HFFc6 (cell line): ENCODE measurements at regions not wholly inside any gene's neighbourhood (a gene's known extent, or its start where the extent isn't known, plus 50 kb on each side); places are given as distances from the start of the nearest gene placed in this dataset.

Experiments used
- DNase-seq: peaks from one replicate; pipeline ENCODE4 v3.0.0-alpha.2; 2018
- H3K27ac Mint-ChIP-seq: 2 replicates; pipeline ENCODE4 v1.8.0; 2020; ENCODE audit warnings: mild to moderate bottlenecking, mixed read lengths
- H3K27me3 Mint-ChIP-seq: 2 replicates; pipeline ENCODE4 v1.8.0; 2021; ENCODE audit warnings: mild to moderate bottlenecking, moderate library complexity, mixed read lengths; ENCODE audit not compliant: insufficient read depth
- H3K36me3 Mint-ChIP-seq: 2 replicates; pipeline ENCODE4 v1.8.0; 2021; ENCODE audit warnings: low read depth, mixed read lengths
- H3K4me1 Mint-ChIP-seq: 2 replicates; pipeline ENCODE4 v1.8.0; 2020; ENCODE audit warnings: low read depth, mixed read lengths
- H3K4me3 Mint-ChIP-seq: 2 replicates; pipeline ENCODE4 v1.8.0; 2020; ENCODE audit warnings: mild to moderate bottlenecking, moderate library complexity, mixed read lengths
- H3K9me3 Mint-ChIP-seq: 2 replicates; pipeline ENCODE4 v1.8.0; 2020; ENCODE audit warnings: mild to moderate bottlenecking, mixed read lengths
- TF ChIP-seq, protein P1 (sequence below): fragments of 200-600 bp; sonication (generic); IDR thresholded peaks from 2 replicates; pipeline ENCODE4 v1.5.0; 2021; ENCODE audit warnings: antibody characterized with exemption, mild to moderate bottlenecking

DNA sequence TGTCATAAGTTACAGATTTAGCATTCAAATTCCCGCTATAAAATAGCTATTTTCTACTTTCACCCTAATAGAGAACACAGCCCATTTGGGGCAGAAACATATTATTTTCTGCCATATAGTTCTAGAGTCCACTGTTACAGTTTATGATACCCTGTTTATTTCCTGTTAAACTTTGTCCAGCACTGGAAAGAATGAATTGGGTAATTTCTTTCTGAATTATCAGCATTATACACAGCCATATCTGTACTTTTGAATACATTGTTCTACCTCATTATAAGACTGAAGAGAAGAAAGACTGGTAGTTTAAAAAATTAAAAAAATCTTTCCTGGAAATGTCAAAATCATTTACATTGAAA lies 332.1 kb downstream of the DIRAS2 start:
- H3K27ac Mint-ChIP-seq, result no peak overlapping the region
- peaks cover 9% of the 10 kb centered on the region for H3K9me3 Mint-ChIP-seq
- H3K27me3 Mint-ChIP-seq, result peaks cover 2% of the 10 kb centered on the region
- DNase-seq, result no peak
- H3K36me3 Mint-ChIP-seq, result no peaks in the 10 kb centered on the region
- TF ChIP-seq, protein P1, sequence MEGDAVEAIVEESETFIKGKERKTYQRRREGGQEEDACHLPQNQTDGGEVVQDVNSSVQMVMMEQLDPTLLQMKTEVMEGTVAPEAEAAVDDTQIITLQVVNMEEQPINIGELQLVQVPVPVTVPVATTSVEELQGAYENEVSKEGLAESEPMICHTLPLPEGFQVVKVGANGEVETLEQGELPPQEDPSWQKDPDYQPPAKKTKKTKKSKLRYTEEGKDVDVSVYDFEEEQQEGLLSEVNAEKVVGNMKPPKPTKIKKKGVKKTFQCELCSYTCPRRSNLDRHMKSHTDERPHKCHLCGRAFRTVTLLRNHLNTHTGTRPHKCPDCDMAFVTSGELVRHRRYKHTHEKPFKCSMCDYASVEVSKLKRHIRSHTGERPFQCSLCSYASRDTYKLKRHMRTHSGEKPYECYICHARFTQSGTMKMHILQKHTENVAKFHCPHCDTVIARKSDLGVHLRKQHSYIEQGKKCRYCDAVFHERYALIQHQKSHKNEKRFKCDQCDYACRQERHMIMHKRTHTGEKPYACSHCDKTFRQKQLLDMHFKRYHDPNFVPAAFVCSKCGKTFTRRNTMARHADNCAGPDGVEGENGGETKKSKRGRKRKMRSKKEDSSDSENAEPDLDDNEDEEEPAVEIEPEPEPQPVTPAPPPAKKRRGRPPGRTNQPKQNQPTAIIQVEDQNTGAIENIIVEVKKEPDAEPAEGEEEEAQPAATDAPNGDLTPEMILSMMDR, result no peak
- H3K4me3 Mint-ChIP-seq, result no peak overlapping the region
- H3K4me1 Mint-ChIP-seq, result no peaks in the 10 kb centered on the region

DNA sequence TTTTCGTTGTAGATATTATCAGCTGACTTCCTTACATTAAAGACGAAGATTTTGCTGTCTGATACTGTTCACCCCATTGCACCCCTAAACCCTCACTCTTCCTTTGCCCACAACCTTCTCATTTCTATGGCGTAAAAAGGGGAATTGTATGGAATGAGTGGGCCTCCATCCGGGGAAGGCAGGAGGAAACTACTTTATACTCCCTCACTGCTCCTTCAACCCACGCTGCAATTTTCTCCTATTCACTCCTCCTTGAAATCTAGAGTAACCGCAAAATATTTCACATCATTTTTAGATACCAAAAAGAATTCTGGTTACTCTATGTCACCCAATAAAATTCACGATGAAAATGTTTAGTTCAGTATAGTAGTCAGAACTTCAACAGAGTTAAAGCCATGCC lies 330.8 kb downstream of the DIRAS2 start:
- Mint-ChIP-seq H3K9me3 (peaks cover 9% of the 10 kb centered on the region), H3K4me1 (no peaks in the 10 kb centered on the region), H3K27ac (no peak overlapping the region), H3K36me3 (no peaks in the 10 kb centered on the region), H3K4me3 (no peak overlapping the region), H3K27me3 (no peaks in the 10 kb centered on the region; the same call in none of the 2 replicates)
- no peak for DNase-seq
- TF ChIP-seq, protein P1, result no peak

DNA sequence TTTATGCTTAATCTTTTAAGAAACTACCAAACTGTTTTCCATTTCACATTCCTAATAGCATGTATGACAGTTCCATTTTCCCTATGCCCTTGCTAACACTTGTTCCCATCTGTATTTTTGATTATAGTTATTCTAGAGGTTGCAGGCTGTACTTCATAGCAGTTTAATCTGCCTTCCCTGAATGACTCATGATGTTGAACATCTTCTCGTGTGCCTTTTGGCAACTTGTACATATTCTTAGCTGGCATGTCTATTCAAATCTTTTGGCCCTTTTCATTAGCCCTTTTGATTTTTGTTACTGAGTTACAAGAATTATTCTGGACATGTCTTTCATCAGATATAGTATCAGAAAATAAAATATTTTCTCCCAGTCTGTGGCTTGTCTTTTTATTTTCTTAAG lies 320.3 kb downstream of the DIRAS2 start:
- no peaks in the 10 kb centered on the region; the same call in 1 of the 2 replicates for H3K4me1 Mint-ChIP-seq
- H3K4me3 Mint-ChIP-seq, result no peak overlapping the region
- peaks cover 14% of the 10 kb centered on the region; the same call in 1 of the 2 replicates for H3K9me3 Mint-ChIP-seq
- H3K27me3 Mint-ChIP-seq, result no peaks in the 10 kb centered on the region; the same call in 1 of the 2 replicates
- no peak for DNase-seq
- no peaks in the 10 kb centered on the region for H3K36me3 Mint-ChIP-seq
- TF ChIP-seq, protein P1, result no peak
- H3K27ac Mint-ChIP-seq, result no peak overlapping the region

DNA sequence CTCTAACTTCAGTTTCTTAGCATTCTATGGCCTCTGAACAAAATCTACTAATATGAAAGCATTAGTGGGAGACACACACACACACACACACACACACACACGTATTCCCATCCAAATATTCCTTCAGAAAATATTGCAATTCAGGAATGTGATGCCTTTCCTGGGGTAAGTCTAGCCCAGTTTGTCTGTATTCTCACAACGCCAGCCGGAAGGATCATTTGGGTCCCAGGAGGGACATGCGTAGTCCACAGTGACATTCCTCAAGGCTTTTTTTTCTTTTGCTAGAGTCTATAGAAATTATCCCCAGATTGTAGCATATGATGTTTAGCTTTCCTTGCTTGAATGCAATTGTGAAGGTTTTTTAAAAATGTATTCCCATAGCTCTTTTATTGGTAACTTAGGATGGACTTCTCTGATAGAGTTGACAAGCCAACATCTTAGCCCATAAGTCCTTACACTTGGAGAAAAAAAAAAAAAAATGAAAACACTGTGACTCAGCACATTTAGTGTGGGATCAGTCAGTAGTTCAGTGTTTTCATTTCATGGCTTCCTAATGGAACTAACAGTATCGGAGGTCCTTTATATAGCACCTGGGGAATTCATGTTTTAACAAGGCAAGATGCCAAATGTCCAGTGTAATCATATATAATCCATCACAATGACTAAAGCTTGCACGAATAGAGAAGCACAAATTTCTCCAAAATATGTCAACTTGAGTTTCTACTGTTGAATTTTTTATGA lies 316.5 kb downstream of the DIRAS2 start:
- Mint-ChIP-seq H3K27ac (no peak overlapping the region), H3K36me3 (no peaks in the 10 kb centered on the region), H3K4me3 (no peak overlapping the region), H3K27me3 (no peaks in the 10 kb centered on the region), H3K4me1 (no peaks in the 10 kb centered on the region; the same call in 1 of the 2 replicates), H3K9me3 (peaks cover 24% of the 10 kb centered on the region; the same call in 1 of the 2 replicates)
- DNase-seq, result no peak
- TF ChIP-seq, protein P1, result no peak

DNA sequence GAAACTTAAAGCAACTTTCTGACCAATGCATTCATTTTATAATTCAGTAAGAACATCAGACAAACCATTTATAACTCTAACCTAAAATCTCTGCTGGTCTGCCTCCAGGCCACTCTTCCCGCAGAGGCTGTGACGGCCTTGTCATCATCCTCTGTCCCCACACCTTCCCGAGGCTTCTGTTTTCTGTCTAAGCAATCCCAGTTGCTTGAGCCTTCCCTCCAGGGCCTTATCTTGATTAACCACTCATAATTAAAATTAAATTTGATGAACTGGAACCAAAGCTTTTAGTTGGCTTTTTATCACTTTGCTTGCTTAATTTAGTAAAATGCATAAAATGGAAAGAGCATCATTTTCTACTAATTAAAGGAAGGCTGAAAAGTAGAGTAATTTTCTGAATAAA lies 312.4 kb downstream of the DIRAS2 start:
- Mint-ChIP-seq H3K9me3 (peaks cover 28% of the 10 kb centered on the region; the same call in 1 of the 2 replicates), H3K36me3 (no peaks in the 10 kb centered on the region), H3K4me1 (peaks cover 15% of the 10 kb centered on the region; the same call in 1 of the 2 replicates), H3K27me3 (no peaks in the 10 kb centered on the region), H3K27ac (no peak overlapping the region), H3K4me3 (no peak overlapping the region)
- DNase-seq, result no peak
- TF ChIP-seq, protein P1, result no peak
